Lung (tissue), 11 donors: ENCODE measurements at regions not wholly inside any gene's neighbourhood (a gene's known extent, or its start where the extent isn't known, plus 50 kb on each side); places are given as distances from the start of the nearest gene placed in this dataset.

Experiments used
- ATAC-seq: fragments of 200-7000 bp; cut with Tn5 transposase; one replicate; pipeline ENCODE4 v1.9.1; 2020; ENCODE audit warnings: moderate number of reproducible peaks; ENCODE audit not compliant: insufficient read depth, low FRiP score
- DNase-seq, 3 donors: peaks; one replicate each; pipeline ENCODE4 v3.0.0-alpha.2; 2013 to 2017
- H3K27ac ChIP-seq, 2 donors: one replicate each; pipeline ENCODE4 v1.5.1; 2013; ENCODE audit warnings: mild to moderate bottlenecking in 2 of 2, moderate library complexity in 2 of 2, control low read depth in 1 of 2, inconsistent platforms in 1 of 2, low read depth in 1 of 2, low read length in 1 of 2
- H3K27me3 ChIP-seq, 3 donors: one replicate each; pipeline ENCODE4 v1.5.1; 2013; ENCODE audit warnings: low read length in 2 of 3; ENCODE audit not compliant: control insufficient read depth in 3 of 3, insufficient read depth in 3 of 3
- H3K36me3 ChIP-seq, 4 donors: one replicate each; pipeline ENCODE4 v1.5.1; 2013; ENCODE audit warnings: low read length in 4 of 4, mild to moderate bottlenecking in 1 of 4, moderate library complexity in 1 of 4; ENCODE audit not compliant: control insufficient read depth in 4 of 4, insufficient read depth in 4 of 4
- H3K4me1 ChIP-seq, 5 donors: one replicate each; pipeline ENCODE4 v1.5.1; 2013; ENCODE audit warnings: low read length in 5 of 5, mild to moderate bottlenecking in 2 of 5, moderate library complexity in 1 of 5; ENCODE audit not compliant: control insufficient read depth in 5 of 5, insufficient read depth in 5 of 5
- H3K4me3 ChIP-seq: one replicate; pipeline ENCODE4 v1.5.1; 2013; ENCODE audit warnings: mild to moderate bottlenecking, control low read depth, moderate library complexity
- H3K9ac ChIP-seq, 2 donors: one replicate each; pipeline ENCODE4 v1.5.1; 2013; ENCODE audit warnings: low read length in 2 of 2, control low read depth in 1 of 2; ENCODE audit not compliant: insufficient read depth in 1 of 2
- H3K9me3 ChIP-seq, 4 donors: one replicate each; pipeline ENCODE4 v1.5.1; 2013; ENCODE audit warnings: low read length in 3 of 4, mild to moderate bottlenecking in 1 of 4, moderate library complexity in 1 of 4; ENCODE audit not compliant: control insufficient read depth in 4 of 4, insufficient read depth in 3 of 4
- CTCF ChIP-seq: IDR thresholded peaks from 2 replicates; pipeline ENCODE4 v1.5.1; 2012; ENCODE audit warnings: mild to moderate bottlenecking; ENCODE audit errors: control extremely low read depth, extremely low read depth
- WGBS, 2 donors: extraction: QIAGEN DNeasy Blood & Tissue Kit; methylation state at CpG; one replicate each; pipeline ENCODE4 v1.1.7; 2013; 5-methylcytosine and 5-hydroxymethylcytosine counted together
- donor health status: control.
- donor health status: control.
- donor health status: Bipolar disorder and iron deficiency.
- donor health status: healthy.
- donor health status: DM: yes; HTN: yes; CAD: no.

- Histone ChIP-seq H3K9me3 (no peaks in the 10 kb centered on the region), H3K4me3 (no peak overlapping the region), H3K27me3 (peaks cover 0 to 7% (median 0%) of the 10 kb centered on the region in 3 donors), H3K4me1 (peaks cover 0 to 1% (median 0%) of the 10 kb centered on the region in 5 donors), H3K9ac (no peak overlapping the region), H3K27ac (no peak overlapping the region), H3K36me3 (no peaks in the 10 kb centered on the region)
- DNase-seq (no peak), ATAC-seq (no peak)
- TF ChIP-seq CTCF: no peak
- WGBS, 2 donors: 81 to 87% methylated on average over 20 of the region's 20 CpGs
These were observed 519.0 kb downstream of the TBC1D22A start for GRCh38 chr22:47281126-47282106.

- Histone ChIP-seq H3K4me1 (peaks cover 0 to 8% (median 2%) of the 10 kb centered on the region in 5 donors), H3K36me3 (no peaks in the 10 kb centered on the region), H3K9ac (no peak overlapping the region)
These were observed 517.9 kb downstream of the TBC1D22A start for GRCh38 chr22:47280301-47280700.

GRCh38 chr22:47279746-47280145 lies 517.3 kb downstream of the TBC1D22A start:
- ATAC-seq: no peak

More at GRCh38 chr22:47280301-47280700, 517.9 kb downstream of the TBC1D22A start:
- Histone ChIP-seq H3K27ac (no peak overlapping the region), H3K9me3 (no peaks in the 10 kb centered on the region), H3K4me3 (no peak overlapping the region), H3K27me3 (peaks cover 0 to 7% (median 0%) of the 10 kb centered on the region in 3 donors)
- no peak for DNase-seq
- ATAC-seq: no peak
- no peak for TF ChIP-seq CTCF
- WGBS, 2 donors: 74 to 83% methylated on average over 6 of the region's 6 CpGs

More at GRCh38 chr22:47279746-47280145, 517.3 kb downstream of the TBC1D22A start:
- no peak overlapping the region for H3K9ac ChIP-seq
- H3K4me1 ChIP-seq: peaks cover 0 to 8% (median 2%) of the 10 kb centered on the region in 5 donors
- 57 to 78% methylated on average over 11 of the region's 11 CpGs for WGBS, 2 donors
- no peak overlapping the region for H3K4me3 ChIP-seq
- H3K27ac ChIP-seq: no peak overlapping the region
- peaks cover 0 to 7% (median 0%) of the 10 kb centered on the region in 3 donors for H3K27me3 ChIP-seq
- H3K9me3 ChIP-seq: no peaks in the 10 kb centered on the region
- no peak for DNase-seq
- no peaks in the 10 kb centered on the region for H3K36me3 ChIP-seq
- TF ChIP-seq CTCF: no peak
